ENCODE measurements at regions not wholly inside any gene's neighbourhood (a gene's known extent, or its start where the extent isn't known, plus 50 kb on each side); places are given as distances from the start of the nearest gene placed in this dataset.

DNA sequence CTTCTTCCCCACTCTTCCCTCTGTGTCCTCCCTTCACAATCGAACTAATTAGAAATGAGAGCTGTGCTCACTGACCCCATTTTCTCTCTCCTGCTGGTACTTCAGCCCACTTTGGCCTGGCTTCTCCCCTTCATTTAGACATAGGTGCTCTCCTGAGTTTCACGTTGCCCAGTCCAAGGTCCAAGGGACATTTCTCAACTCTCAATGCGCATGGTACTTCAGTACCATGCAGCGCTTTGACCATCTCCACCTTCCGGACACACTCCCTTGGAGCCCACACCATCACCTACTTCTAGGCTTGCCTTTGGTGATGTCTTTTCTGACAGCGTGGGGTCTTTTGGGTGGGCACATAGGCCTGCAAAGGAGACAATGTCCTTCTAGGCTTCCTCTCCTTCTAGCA lies 99.7 kb downstream of the ABHD5 start:
- no peak overlapping the region for H3K4me3 ChIP-seq (ENCODE audit: low read length)
- Mint-ChIP-seq H3K9me3 (no peaks in the 10 kb centered on the region), H3K27ac (no peak overlapping the region), H3K4me1 (no peaks in the 10 kb centered on the region), H3K36me3 (no peaks in the 10 kb centered on the region), H3K27me3 (ENCODE audit: low read depth in 2 of 2) (peaks cover 10 to 23% of the 10 kb centered on the region in 2 donors), H3K4me3 (no peak overlapping the region)
- no peaks in the 10 kb centered on the region for H3K36me3 ChIP-seq (ENCODE audit: control insufficient read depth, insufficient read depth, low read length)
- H3K4me1 ChIP-seq (ENCODE audit: control insufficient read depth, insufficient read depth, low read length): no peaks in the 10 kb centered on the region
- DNase-seq: no peak
- intact Hi-C loops (cut with micrococcal nuclease): no loop called here
- no peak overlapping the region for H3K27ac ChIP-seq (ENCODE audit: low read length)
- WGBS (ENCODE audit: insufficient coverage): 94% methylated on average over 6 of the region's 6 CpGs
- no peak for ATAC-seq
- H3K27me3 ChIP-seq (ENCODE audit: control insufficient read depth, insufficient read depth, low read length): no peaks in the 10 kb centered on the region
- no peaks in the 10 kb centered on the region for H3K9me3 ChIP-seq (ENCODE audit: control insufficient read depth, insufficient read depth, low read length)
- TF ChIP-seq, protein P1, sequence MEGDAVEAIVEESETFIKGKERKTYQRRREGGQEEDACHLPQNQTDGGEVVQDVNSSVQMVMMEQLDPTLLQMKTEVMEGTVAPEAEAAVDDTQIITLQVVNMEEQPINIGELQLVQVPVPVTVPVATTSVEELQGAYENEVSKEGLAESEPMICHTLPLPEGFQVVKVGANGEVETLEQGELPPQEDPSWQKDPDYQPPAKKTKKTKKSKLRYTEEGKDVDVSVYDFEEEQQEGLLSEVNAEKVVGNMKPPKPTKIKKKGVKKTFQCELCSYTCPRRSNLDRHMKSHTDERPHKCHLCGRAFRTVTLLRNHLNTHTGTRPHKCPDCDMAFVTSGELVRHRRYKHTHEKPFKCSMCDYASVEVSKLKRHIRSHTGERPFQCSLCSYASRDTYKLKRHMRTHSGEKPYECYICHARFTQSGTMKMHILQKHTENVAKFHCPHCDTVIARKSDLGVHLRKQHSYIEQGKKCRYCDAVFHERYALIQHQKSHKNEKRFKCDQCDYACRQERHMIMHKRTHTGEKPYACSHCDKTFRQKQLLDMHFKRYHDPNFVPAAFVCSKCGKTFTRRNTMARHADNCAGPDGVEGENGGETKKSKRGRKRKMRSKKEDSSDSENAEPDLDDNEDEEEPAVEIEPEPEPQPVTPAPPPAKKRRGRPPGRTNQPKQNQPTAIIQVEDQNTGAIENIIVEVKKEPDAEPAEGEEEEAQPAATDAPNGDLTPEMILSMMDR (IDR thresholded peaks at IDR 0.05): no peak

DNA sequence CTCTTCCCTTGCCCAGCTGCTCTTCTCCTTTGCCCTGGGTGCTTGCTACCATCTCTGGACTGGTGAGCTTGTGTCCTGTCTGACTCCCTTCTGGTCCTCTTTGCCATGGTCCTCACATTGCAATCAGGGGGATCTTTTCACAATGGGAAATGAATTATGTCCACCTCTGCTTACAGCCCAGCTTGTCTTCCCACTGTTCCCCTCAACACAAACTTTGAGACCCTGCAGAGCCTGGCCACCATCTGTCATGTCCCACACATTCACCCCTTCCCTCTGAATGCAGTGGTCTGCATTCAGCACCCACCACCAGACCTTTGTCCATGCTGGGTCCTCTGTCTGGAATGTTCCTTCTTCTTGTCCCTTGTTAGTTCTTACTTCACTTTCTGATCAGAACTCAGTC lies 100.5 kb downstream of the ABHD5 start:
- TF ChIP-seq, protein P1 (IDR thresholded peaks at IDR 0.05): no peak
- Mint-ChIP-seq H3K36me3 (no peaks in the 10 kb centered on the region), H3K27ac (no peak overlapping the region), H3K9me3 (no peaks in the 10 kb centered on the region), H3K27me3 (ENCODE audit: low read depth in 2 of 2) (peaks cover 14 to 31% of the 10 kb centered on the region in 2 donors), H3K4me1 (no peaks in the 10 kb centered on the region), H3K4me3 (no peak overlapping the region)
- H3K9me3 ChIP-seq (ENCODE audit: control insufficient read depth, insufficient read depth, low read length): no peaks in the 10 kb centered on the region
- no peaks in the 10 kb centered on the region for H3K27me3 ChIP-seq (ENCODE audit: control insufficient read depth, insufficient read depth, low read length)
- ATAC-seq: no peak
- H3K27ac ChIP-seq (ENCODE audit: low read length): no peak overlapping the region
- H3K4me3 ChIP-seq (ENCODE audit: low read length): no peak overlapping the region
- H3K4me1 ChIP-seq (ENCODE audit: control insufficient read depth, insufficient read depth, low read length): no peaks in the 10 kb centered on the region
- DNase-seq: no peak
- intact Hi-C loops (cut with micrococcal nuclease): no loop called here
- H3K36me3 ChIP-seq (ENCODE audit: control insufficient read depth, insufficient read depth, low read length): no peaks in the 10 kb centered on the region

DNA sequence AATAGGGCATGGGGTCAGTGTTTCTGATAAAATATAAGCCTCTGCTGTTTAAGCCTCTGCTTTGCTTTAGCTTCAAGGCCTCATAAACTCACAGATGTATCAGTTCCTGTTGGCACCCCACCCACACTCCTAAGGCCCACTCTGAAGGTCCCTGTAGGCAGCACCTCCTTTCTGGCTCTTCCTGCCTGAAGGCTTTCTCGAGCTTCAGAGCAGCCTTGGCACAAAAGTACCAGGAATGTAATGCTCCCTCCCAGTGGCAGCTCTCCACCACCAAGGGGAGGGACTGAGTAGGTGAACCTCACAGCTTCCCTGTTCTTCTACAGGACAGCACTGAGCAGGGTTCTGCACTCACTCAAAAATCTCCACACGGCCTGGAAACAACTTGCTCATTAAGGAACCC lies 102.2 kb downstream of the ABHD5 start:
- Mint-ChIP-seq H3K4me1 (no peaks in the 10 kb centered on the region), H3K9me3 (no peaks in the 10 kb centered on the region), H3K4me3 (no peak overlapping the region), H3K27ac (no peak overlapping the region), H3K36me3 (no peaks in the 10 kb centered on the region), H3K27me3 (ENCODE audit: low read depth in 2 of 2) (peaks cover 14 to 43% of the 10 kb centered on the region in 2 donors)
- no peak for ATAC-seq
- H3K36me3 ChIP-seq (ENCODE audit: control insufficient read depth, insufficient read depth, low read length): no peaks in the 10 kb centered on the region
- no peak for DNase-seq
- intact Hi-C loops (cut with micrococcal nuclease): no loop called here
- 60% methylated on average over 2 of the region's 2 CpGs for WGBS (ENCODE audit: insufficient coverage)
- H3K4me1 ChIP-seq (ENCODE audit: control insufficient read depth, insufficient read depth, low read length): no peaks in the 10 kb centered on the region
- no peak overlapping the region for H3K27ac ChIP-seq (ENCODE audit: low read length)
- no peaks in the 10 kb centered on the region for H3K9me3 ChIP-seq (ENCODE audit: control insufficient read depth, insufficient read depth, low read length)
- no peaks in the 10 kb centered on the region for H3K27me3 ChIP-seq (ENCODE audit: control insufficient read depth, insufficient read depth, low read length)
- no peak overlapping the region for H3K4me3 ChIP-seq (ENCODE audit: low read length)
- TF ChIP-seq, protein P1 (IDR thresholded peaks at IDR 0.05): no peak

DNA sequence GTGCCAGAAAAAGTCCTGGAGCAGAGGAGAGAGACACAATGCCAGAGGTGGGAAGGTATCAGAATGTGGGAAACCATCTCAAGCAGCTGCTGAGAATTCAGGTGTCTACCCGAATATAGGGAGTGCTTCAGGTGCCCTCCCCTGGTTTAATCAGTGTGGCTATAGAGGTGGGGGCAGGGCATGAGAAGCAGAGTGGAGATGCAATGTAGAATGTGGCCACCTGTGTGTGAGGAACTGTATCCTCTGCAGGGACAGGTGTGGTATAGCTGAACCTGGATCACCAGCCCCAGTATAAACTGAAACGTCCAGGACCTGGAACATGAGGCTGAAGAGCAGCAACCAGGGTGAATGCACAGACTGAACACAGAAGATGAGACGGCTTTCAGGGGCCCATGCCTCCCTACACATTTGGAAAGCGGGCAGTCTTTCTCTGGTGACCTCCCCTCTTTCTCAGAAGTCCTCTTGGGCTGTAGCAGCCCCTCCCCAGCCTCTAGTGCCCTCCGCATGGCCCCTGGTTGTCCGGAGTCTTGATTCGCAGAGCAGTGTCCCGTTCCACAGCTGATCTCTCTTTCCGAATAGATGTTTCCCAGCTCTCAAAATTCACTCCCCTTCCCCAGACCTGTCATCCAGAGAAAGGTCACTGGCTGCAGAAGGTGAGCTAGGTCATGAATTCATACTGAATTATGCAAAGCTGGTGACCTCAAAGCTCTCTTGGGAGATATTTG lies 103.1 kb downstream of the ABHD5 start:
- Mint-ChIP-seq H3K4me3 (no peak overlapping the region), H3K9me3 (no peaks in the 10 kb centered on the region)

More for the DNA sequence above, 103.1 kb downstream of the ABHD5 start:
- Histone ChIP-seq H3K27ac (ENCODE audit: low read length) (no peak overlapping the region), H3K27me3 (ENCODE audit: control insufficient read depth, insufficient read depth, low read length) (no peaks in the 10 kb centered on the region), H3K4me1 (ENCODE audit: control insufficient read depth, insufficient read depth, low read length) (no peaks in the 10 kb centered on the region), H3K36me3 (ENCODE audit: control insufficient read depth, insufficient read depth, low read length) (no peaks in the 10 kb centered on the region), H3K9me3 (ENCODE audit: control insufficient read depth, insufficient read depth, low read length) (no peaks in the 10 kb centered on the region), H3K4me3 (ENCODE audit: low read length) (no peak overlapping the region)
- Mint-ChIP-seq H3K36me3 (no peaks in the 10 kb centered on the region), H3K4me1 (no peaks in the 10 kb centered on the region), H3K27ac (no peak overlapping the region), H3K27me3 (ENCODE audit: low read depth in 2 of 2) (peaks cover 14 to 48% of the 10 kb centered on the region in 2 donors)
- DNase-seq: no peak
- TF ChIP-seq, protein P1 (IDR thresholded peaks at IDR 0.05): no peak
- whole genome bisulfite sequencing (ENCODE audit: insufficient coverage): 90% methylated on average over 9 of the region's 9 CpGs
- intact Hi-C loops (cut with micrococcal nuclease): no loop called here
- no peak for ATAC-seq
